ENCODE measurements at regions not wholly inside any gene's neighbourhood (a gene's known extent, or its start where the extent isn't known, plus 50 kb on each side); places are given as distances from the start of the nearest gene placed in this dataset.

DNA sequence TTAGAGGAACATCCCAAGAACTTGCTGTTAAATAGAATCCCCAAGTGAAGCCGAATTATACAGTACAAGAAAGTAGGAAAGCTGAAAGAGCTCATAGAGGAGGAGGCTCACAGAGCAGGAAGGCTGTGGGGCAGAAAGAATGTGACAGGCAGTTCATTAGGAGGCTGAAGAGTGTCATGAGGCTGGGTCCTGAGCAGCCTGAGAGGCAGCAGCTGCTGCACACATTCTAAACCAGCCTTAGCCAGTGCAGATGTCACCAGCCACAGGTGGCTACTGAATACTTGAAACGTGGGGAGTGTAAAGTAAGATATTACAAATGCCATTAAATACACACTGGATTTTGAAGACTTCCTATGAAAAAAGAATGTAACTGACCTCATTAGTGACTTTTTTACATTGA lies 490.2 kb upstream of the KLHL29 start:
- TF ChIP-seq, protein P1, sequence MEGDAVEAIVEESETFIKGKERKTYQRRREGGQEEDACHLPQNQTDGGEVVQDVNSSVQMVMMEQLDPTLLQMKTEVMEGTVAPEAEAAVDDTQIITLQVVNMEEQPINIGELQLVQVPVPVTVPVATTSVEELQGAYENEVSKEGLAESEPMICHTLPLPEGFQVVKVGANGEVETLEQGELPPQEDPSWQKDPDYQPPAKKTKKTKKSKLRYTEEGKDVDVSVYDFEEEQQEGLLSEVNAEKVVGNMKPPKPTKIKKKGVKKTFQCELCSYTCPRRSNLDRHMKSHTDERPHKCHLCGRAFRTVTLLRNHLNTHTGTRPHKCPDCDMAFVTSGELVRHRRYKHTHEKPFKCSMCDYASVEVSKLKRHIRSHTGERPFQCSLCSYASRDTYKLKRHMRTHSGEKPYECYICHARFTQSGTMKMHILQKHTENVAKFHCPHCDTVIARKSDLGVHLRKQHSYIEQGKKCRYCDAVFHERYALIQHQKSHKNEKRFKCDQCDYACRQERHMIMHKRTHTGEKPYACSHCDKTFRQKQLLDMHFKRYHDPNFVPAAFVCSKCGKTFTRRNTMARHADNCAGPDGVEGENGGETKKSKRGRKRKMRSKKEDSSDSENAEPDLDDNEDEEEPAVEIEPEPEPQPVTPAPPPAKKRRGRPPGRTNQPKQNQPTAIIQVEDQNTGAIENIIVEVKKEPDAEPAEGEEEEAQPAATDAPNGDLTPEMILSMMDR (IDR thresholded peaks at IDR 0.05 in 4 of 5, conservative IDR thresholded peaks at IDR 0.05 in 1 of 5): no peak
- no peak for TF ChIP-seq POLR2A (IDR thresholded peaks at IDR 0.05)

All from gastrocnemius medialis (tissue), 4 donors.